Stimulated activated CD4-positive, alpha-beta T cell treated with anti-CD3 and anti-CD28 coated beads, Interleukin-15, amount 100 ng/mL, for 1 hour (primary cell): ENCODE measurements at regions not wholly inside any gene's neighbourhood (a gene's known extent, or its start where the extent isn't known, plus 50 kb on each side); places are given as distances from the start of the nearest gene placed in this dataset.
"Not testable (repeated sequence)": the region's sequence is repeated elsewhere in the genome, so short reads cannot be mapped to it uniquely, and the experiment has no call there.

Experiments used
- DNase-seq, 2 donors: peaks; one replicate each; pipeline ENCODE4 v3.0.0-alpha.2; 2020; ENCODE audit warnings: low read depth in 1 of 2, low spot score in 1 of 2

- no peak for DNase-seq
These were observed 202.4 kb upstream of the GADL1 start for GRCh38 chr3:31096661-31097395.

GRCh38 chr3:31100519-31100918, 206.1 kb upstream of the GADL1 start:
- DNase-seq: no peak

GRCh38 chr3:31101285-31101684, 206.8 kb upstream of the GADL1 start:
- DNase-seq: not testable (repeated sequence)

- no peak for DNase-seq
These were observed 207.9 kb upstream of the GADL1 start for GRCh38 chr3:31102196-31102879.

- DNase-seq: no peak
These were observed 208.7 kb upstream of the GADL1 start for GRCh38 chr3:31103181-31103580.

- no peak for DNase-seq
These were observed 209.2 kb upstream of the GADL1 start for GRCh38 chr3:31103623-31104180.

GRCh38 chr3:31105011-31105410, 210.6 kb upstream of the GADL1 start:
- DNase-seq: no peak

GRCh38 chr3:31105438-31106077, 211.1 kb upstream of the GADL1 start:
- no peak for DNase-seq

GRCh38 chr3:31106204-31106603, 211.7 kb upstream of the GADL1 start:
- DNase-seq: no peak

- no peak for DNase-seq
These were observed 212.5 kb upstream of the GADL1 start for GRCh38 chr3:31106912-31107311.

- DNase-seq: no peak
These were observed 220.4 kb upstream of the GADL1 start for GRCh38 chr3:31114929-31115283.

- DNase-seq: not testable (repeated sequence)
These were observed 221.1 kb upstream of the GADL1 start for GRCh38 chr3:31115531-31115930.

GRCh38 chr3:31116651-31117050, 222.2 kb upstream of the GADL1 start:
- DNase-seq: no peak

GRCh38 chr3:31117854-31118253, 223.4 kb upstream of the GADL1 start:
- no peak for DNase-seq

GRCh38 chr3:31124373-31124772, 229.9 kb upstream of the GADL1 start:
- no peak for DNase-seq

- no peak for DNase-seq
These were observed 231.1 kb upstream of the GADL1 start for GRCh38 chr3:31125413-31126020.

- no peak for DNase-seq
These were observed 234.8 kb upstream of the GADL1 start for GRCh38 chr3:31129241-31129640.

GRCh38 chr3:31132132-31132769, 237.8 kb upstream of the GADL1 start:
- DNase-seq: no peak

GRCh38 chr3:31133541-31133940, 239.1 kb upstream of the GADL1 start:
- DNase-seq: no peak

- DNase-seq: no peak
These were observed 241.1 kb upstream of the GADL1 start for GRCh38 chr3:31135546-31135945.
